ENCODE measurements at regions not wholly inside any gene's neighbourhood (a gene's known extent, or its start where the extent isn't known, plus 50 kb on each side); places are given as distances from the start of the nearest gene placed in this dataset.

- DNase-seq (ENCODE audit: low read depth): no peak
These were observed 51.3 kb upstream of the LRRN2 start for GRCh38 chr1:204736836-204737235.

GRCh38 chr1:204738506-204738905 lies 53.0 kb upstream of the LRRN2 start:
- no peak for DNase-seq (ENCODE audit: low read depth)

DNA sequence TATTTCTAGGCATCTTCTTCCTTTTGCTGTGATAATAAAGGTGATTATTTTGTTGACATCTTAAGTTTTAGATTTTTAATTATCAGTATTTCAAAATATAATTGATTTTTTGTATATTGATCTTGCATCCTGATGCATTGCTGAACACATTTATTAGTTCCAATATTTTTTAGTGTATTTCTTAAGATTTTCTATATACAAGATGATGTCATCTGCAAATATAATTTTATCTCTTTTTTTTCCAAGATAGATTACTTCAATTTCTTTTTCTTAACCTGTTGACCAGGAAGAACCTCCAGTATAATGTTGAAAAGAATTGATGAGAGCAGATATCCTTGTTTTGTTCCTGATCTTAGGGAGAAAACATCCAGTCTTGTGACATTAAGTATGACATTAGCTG lies 54.8 kb upstream of the LRRN2 start:
- DNase-seq (ENCODE audit: low read depth): no peak

GRCh38 chr1:204741440-204741839 lies 55.9 kb upstream of the LRRN2 start:
- DNase-seq (ENCODE audit: low read depth): no peak

- DNase-seq (ENCODE audit: low read depth): no peak
These were observed 57.2 kb upstream of the LRRN2 start for GRCh38 chr1:204742676-204743251.

- DNase-seq (ENCODE audit: low read depth): no peak
These were observed 58.7 kb upstream of the LRRN2 start for GRCh38 chr1:204744107-204744779.

DNA sequence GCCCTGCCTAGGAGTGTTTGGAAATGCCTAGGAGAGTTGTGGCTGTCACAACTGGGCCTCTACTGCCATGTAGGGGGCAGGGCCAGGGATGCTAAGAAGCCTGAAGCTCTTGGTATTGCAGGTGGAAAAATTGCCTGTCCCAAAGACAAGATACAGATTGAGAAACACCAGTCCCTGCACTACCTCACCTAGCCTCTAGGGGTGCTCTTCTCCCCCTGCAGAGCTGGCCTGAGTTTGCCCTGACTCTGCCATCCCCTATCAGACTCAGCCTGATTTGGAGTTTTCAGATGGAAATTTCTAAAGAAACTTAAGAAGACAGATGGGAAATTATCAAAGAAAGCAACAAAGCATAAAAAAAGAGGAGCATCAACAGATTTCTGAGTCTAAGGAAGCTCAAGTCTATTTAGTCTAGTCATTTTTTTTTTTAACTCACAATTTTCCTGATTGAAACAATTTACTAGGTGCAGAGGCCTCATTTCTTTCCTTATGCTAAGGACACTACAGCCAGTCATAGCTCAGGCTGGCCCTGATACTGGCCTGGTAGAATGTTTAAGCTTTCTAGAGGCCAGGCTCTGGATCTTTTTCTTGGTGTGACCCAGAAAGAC lies 61.4 kb upstream of the LRRN2 start:
- no peak for DNase-seq (ENCODE audit: low read depth)

DNA sequence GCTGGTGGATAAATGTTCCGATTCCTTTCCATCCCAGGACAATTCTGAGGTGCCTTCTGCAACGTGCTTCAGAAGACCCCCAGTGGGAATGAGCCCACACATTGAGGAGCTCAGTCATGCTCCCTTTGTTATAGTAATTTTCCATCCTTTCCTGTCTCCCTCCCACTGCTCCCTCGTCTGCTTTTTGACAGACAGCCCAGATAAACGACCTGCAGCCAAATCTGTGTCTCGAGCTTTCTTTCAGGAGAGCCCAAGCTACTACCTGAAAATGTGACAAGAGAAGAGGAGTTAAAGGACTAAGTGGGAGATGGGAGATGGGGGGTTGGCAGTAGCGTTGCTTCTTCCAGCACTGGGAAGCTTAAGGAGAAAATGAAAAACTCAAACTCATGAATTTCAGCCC lies 65.9 kb upstream of the LRRN2 start:
- no peak for DNase-seq (ENCODE audit: low read depth)

- DNase-seq (ENCODE audit: low read depth): no peak
These were observed 66.5 kb upstream of the LRRN2 start for GRCh38 chr1:204751883-204752687.

- no peak for DNase-seq (ENCODE audit: low read depth)
These were observed 67.1 kb upstream of the LRRN2 start for GRCh38 chr1:204752688-204753040.

DNA sequence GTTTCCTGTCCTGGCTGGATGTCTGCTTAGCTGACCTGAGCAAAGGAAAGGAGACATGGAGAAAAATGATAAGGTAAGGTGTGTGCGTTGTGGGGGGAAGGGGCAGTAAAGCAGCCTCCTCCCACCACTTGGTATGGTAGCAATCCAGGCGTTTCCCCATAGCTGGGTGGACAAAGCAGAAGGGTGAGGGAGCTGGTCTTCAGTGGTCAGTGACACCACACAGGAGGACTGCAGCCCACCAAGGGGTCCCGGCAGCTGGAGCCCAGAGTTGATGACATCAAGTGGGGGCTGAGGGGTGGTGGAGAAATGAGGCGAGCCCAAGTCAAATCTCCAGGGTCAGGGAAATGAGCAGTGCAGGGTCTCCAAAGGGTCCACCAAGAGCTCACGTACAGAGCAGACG lies 69.3 kb upstream of the LRRN2 start:
- no peak for DNase-seq (ENCODE audit: low read depth)

DNA sequence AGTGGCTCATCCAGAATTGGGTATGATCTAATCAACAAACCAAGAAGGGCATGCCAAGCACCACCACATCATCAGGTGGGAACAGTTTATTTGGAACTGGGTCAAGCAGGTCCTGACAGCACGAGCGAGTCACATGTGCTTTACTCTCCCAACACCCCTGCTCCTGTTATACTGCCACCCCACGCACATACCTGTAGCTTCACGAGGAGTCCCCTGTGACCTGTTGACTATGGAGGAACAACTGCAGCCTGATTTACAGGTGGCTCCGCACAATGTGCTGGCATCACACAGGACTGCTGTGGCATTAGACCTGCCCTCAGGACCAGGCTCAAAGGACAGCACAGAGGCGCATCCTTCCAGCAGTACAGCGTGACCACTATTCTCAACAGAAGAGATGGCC lies 70.8 kb upstream of the LRRN2 start:
- DNase-seq (ENCODE audit: low read depth): no peak

- DNase-seq (ENCODE audit: low read depth): no peak
These were observed 71.3 kb upstream of the LRRN2 start for GRCh38 chr1:204756811-204757210.

DNA sequence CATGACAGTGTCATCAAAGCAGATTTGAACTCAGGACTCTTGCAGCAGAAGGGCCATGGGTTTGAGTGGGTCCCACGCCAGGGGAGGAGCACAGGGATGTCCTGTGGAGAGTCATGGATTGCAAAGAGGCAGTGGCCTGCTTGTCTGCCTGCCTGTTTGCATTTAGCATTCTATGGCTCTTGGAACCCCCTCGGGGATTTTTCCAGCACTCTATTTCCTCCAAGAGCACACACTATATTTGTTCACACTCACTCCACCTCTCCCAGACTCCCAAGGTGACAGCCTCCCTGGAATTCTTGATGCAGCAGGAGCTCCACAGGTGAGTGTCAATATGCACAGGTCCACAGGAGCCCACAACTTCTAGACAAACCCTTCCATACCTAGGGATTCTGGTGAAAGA lies 73.1 kb upstream of the LRRN2 start:
- no peak for DNase-seq (ENCODE audit: low read depth)

DNA sequence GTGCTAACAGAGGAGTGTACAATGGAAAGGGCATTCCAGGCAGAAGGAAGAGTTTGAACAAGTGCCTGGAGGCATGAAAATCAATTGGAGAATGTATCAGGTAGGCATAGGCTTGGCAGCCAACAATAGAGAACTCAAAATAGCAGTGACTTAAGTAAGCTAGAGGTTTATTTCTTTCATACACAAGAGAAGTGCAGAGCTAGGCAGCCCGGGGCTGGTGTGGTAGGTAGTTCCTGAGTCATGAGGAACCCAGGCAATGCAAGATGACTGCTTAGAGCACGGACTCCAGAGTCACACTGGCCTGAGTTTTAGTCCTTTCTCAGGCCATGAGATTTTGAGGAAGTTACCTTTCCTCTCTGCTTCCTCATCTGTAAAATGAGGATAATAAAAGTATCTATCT lies 74.8 kb upstream of the LRRN2 start:
- no peak for DNase-seq (ENCODE audit: low read depth)

GRCh38 chr1:204760757-204761156 lies 75.2 kb upstream of the LRRN2 start:
- no peak for DNase-seq (ENCODE audit: low read depth)

- no peak for DNase-seq (ENCODE audit: low read depth)
These were observed 78.4 kb upstream of the LRRN2 start for GRCh38 chr1:204763773-204764427.

DNA sequence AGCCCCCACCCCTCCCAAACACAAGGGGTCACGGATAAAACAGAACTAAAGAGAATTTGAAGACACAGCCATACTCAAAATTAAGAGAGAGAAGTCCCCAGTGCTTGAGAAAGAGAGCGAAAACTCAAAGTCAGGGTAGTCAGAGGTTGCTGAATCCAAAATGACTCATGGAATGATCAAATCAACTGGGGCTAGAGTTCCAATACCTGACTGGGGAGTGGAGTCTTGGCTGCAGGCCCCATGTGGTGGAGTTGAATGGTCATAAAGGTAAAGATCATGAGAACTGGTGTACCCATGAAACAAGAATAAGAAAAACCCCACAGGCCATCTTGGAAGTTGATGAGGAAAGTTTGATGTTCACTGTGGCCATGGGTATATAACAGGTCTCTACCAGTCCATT lies 84.5 kb upstream of the LRRN2 start:
- DNase-seq (ENCODE audit: low read depth): no peak

DNA sequence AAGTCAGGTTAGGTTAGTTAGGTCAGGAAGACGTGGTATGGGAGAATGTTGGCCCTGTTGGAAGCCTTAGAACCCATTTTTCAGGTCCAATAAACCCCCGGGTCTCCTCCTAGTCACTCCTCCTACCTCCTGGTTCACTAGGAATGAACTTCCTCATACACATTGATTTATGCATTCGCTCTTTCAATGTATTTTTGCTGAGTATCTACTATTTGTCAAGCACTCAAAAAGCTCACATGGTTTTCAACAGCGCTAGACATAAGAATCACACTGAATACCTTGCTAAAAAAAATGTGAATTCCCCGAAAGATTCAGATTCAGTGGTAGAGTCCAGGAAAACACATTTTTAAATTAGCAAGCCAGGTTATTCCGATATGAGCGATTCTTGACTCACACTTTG lies 85.8 kb upstream of the LRRN2 start:
- DNase-seq (ENCODE audit: low read depth): no peak

DNA sequence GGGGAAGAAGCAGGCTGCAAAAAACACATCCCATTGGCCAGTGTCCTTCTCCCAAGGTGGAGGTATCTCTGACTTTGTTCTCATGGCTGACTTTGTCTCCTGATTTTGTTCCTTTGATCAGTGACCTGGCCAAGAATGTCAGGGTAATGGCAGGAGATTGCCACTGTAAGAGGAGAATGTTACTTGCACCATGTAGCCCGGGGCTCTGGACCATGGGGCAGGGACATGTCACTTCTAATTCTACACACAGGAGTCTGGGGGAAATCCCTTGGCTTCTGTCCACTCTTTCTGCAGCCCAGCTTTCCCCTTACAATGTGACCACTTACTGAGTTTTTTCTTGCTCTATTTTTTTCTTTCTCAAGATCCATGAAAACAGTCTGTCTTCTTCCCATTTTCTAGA lies 87.7 kb upstream of the LRRN2 start:
- no peak for DNase-seq (ENCODE audit: low read depth)

GRCh38 chr1:204775546-204775945 lies 90.0 kb upstream of the LRRN2 start:
- DNase-seq (ENCODE audit: low read depth): no peak

- no peak for DNase-seq (ENCODE audit: low read depth)
These were observed 92.1 kb upstream of the LRRN2 start for GRCh38 chr1:204777591-204777990.

GRCh38 chr1:204780630-204781029 lies 90.0 kb upstream of the NFASC start:
- DNase-seq (ENCODE audit: low read depth): no peak
